Amniotic epithelial cell (primary cell): ENCODE measurements at regions not wholly inside any gene's neighbourhood (a gene's known extent, or its start where the extent isn't known, plus 50 kb on each side); places are given as distances from the start of the nearest gene placed in this dataset.

Experiments
- DNase-seq: peaks from one replicate; pipeline ENCODE4 v3.0.0-alpha.2; 2010; ENCODE audit warnings: low read depth

DNA sequence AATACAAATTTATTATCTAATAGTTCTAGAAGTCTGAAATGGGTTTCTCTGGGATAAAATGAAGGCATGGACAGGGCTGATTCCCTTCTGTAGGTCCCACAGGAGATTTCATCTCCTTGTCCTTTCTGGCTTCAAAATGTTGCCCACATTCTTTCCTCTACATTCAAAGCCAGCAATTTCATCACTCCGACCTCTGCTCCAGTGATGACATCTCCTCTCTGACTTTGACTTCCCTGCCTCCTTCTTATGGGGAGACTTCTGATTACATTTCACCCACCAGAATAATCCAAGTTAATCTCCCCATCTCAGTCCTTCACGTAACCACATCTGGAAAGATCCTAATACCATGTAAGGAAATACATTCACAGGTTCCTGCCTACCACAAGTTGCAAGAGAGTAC is 358.0 kb upstream of the C1orf87 start:
- DNase-seq, result peak; percentile 5

DNA sequence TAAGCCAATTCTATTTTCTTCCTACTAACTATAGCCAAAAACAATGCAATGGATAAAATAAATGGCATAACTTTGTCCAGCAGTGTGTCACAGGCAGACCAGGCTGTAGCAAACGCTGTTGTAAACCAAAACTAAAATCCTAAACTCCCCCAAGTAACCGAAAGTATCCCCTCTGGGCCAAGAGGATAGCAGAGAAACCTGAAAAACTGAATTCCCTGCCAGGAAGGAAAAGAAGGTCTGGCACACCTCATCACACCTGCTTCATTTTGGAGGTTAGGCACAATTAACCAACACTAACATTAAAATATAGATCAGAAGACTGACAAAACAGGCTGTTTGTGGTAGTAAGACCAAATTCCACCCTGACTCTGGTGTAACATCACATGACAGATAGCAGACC is 356.8 kb upstream of the C1orf87 start:
- DNase-seq, result no peak

DNA sequence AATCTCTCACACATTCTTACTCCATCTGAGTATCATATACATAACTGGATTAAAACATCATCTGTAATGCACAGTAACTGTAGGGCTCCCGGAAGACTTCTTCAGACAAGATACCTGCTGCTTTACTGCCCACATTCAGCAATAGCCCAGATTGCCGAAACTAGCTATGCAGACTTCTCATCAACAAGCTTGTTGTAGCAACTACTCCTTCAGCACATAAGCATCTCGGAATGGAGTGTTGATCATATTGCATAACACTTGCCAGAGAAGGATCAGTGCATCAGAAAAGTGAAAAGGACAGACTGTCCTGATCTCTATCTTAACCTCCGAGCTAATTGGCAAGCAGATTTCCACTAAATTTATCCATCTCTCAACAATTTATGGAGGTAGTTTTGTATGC is 354.6 kb upstream of the C1orf87 start:
- DNase-seq, result peak; percentile 9

DNA sequence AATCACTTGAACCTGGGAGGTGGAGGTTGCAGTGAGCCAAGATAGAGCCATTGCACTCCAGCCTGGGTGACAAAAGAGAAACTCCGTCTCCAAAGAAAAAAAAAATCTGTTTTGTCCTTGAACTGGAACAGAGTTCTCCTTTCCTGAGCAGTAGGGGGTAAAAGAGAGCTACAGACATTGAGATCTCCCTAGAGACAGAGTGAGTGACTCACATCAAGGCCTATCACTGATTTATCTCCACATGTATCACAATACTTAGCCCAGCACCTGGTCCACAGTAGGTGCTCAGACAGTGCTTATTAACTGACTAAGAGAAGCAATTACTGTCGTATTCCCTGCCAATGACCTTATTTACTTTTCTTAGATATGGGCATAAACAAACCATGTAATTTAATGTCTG is 354.1 kb upstream of the C1orf87 start:
- DNase-seq, result no peak

DNA sequence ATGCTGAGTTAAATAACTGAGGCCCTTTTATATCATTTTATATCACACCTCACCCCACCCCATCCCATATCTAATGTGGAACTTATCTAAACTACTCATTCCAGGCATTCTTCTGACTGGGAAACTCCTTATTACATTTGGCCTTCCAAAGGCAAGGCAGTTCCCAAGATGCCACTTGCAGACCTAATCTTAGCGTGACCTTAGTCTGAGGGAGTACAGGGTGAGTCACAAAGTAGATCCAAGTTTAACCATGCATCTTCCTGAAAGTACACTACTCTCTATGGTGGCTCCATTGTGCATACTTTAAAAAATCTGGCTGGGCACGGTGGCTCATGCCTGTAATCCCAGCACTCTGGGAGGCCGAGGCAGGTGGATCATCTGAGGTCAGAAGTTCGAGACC is 353.6 kb upstream of the C1orf87 start:
- DNase-seq, result peak; percentile 0

DNA sequence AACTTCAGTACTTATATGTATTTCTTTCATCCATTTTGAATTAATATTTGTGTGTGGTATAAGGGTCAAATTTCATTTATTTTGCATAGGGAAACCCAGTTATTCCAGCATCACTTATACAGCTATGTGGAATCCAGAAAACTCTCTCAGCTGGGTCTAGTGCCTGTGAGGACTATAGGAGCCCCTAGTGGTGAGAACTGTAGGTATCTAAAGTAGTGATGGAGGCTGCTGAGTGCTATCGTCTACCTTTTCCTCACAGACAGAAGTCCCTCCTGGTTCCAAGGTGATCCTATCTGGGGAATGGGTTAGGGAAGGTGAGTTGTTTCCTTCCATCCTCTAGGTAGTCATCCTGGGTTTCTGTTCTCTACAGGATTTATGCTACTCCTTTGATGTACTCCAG is 352.0 kb upstream of the C1orf87 start:
- no peak for DNase-seq

DNA sequence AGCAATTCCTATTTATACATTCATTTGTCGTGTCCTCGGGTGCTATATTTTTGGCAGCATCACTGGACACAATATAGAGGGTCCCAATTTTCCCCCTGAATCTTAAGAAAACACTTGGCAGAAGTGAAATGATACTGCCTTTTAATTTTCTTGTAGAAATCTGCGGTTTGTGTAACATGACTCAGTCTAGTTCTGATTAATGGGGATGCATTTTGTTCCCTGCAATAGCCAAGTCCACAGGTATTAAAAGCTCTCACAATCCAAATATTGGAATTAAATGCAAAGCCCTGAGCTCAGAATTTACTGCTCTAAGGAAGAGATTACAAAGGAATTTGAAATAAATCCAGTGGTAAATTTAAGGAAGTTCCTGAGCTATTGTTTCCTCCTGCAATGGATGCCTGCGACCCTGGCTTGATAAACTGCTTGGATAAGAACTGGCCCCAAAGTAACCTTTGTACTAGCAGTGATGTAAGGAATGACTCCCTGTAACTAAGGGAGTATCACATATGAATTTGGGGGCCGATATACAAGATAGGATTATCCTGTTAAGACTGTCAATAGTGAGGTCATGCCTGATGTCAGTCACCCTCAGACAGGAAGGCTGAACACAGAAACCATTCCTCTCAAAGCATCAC is 349.7 kb upstream of the C1orf87 start:
- DNase-seq, result peak; percentile 13

DNA sequence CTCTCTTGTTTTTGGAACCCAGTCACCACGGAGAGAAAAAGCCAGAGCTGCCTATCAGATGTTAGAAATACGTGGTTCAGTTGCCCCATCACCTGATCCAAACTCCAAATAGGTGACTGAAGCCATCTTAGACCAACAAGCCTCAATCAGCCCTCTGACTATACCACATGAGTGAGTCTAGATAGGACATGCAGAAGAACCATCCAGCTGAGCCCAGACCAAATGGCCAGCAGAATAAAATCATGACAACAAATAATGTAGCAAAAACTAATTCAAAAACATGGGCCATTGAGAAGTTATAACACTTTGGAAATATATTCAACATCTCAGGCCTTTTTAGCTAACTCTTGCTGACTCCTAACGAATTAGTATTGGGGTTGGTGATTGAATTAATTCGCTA is 348.4 kb upstream of the C1orf87 start:
- no peak for DNase-seq

DNA sequence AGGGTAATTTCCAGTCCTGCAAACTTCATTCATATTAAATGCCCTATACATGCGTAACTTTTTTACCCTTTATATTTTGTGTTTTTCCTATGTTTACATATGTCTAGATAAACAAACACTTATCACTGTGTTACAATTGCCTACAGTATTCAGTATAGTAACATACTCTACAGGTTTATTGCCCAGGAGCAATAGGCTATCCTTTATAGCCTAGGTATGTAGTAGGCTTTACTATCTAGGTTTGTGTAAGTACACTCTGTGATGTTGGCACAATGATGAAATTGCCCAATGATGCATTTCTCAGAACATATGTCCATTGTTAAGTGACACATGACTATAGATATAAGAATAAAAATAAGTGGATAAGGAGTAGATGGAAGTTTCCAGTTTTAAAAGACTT is 345.5 kb upstream of the C1orf87 start:
- DNase-seq, result no peak

DNA sequence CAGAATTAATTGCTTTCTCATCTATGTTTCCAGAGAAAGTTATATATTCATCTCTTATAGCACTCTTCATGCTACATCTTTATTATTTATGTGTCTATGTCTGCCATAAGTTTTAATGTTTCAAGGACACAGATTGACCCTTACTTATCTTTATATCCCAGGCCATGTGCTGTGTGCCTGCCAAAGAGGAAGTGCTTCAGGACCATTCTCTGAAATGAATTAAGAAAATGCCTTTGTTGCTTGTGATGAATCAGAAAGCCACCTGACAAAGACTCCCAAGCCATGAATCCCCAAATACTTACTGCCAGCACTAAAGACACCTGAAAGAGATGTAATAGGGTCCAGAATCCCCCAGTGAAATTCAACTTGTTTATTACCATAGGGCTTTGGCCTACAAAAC is 342.1 kb upstream of the C1orf87 start:
- no peak for DNase-seq

DNA sequence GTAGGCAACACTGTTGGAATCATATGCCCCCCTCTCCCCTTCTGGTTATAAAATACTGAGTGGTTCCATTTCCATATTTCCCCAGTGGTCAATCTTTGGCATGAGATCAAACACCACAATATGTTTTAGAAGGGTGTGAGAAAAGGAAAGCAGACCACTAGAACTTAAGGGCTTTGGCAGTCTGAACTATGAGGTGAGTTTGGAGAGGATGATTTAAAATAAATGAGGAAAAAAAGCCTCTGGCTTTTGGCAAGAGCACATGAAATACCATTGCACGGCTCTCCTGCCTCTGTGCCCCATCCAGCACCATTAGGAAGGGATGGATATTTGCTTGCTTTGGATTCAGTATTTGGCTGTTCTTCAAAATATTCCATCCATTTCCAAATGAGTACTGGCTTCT is 339.5 kb upstream of the C1orf87 start:
- DNase-seq, result no peak

DNA sequence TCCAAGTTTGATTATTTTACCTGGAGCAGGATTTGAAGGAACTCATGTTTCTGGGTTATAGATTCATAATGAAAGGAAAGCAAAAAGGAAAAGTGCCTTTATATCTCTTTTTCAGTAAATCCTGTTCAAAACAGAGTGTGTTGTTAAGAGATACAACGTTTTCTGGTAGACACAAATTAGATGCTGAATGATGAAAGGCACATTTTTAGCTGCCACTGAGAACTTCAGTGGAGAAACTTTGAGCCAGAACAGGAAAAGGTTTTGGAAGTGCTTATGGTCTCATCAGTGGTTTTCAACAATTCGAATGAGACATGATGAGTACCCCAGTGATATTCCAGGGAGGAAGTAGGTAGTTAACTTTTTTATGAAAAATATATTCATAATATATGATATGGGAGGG is 338.0 kb upstream of the C1orf87 start:
- no peak for DNase-seq

DNA sequence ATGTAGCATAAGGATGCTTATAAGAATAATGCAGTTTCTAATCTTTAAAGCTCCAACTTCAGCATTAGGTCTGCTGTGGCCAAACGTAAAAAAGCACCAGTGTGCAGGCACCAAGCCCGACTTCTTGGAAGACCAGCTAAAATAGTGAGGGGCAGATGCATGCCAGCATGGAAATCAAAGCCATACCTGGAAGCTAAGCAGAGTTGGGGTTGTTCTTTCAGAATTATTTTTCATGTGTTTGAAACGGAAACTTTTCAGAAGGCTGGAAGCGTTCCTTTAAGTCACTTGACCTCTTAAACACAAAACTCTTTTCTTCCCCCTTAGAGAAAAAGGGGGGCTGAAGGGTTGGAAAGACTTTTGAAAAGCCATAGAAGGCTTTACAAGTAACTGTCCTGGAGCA is 329.2 kb upstream of the C1orf87 start:
- DNase-seq, result no peak

DNA sequence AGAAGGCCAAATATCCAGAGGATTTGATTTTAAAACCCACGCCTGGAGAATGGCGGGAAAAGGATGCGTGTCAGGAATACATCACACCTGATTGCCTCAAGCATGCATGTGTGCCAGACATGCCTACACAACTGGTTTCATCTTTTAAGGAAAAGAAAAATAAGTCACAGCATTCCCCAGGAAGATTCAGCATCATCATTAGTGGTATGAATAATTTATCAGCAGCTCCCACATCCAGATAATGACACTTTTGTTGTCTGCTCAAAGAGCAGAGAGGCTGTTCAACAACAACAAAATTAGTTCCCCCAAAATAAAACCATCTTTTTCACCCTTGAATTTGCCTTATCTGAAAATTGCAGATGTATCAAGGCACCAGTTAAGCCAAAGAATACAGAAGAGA is 328.6 kb upstream of the C1orf87 start:
- no peak for DNase-seq

DNA sequence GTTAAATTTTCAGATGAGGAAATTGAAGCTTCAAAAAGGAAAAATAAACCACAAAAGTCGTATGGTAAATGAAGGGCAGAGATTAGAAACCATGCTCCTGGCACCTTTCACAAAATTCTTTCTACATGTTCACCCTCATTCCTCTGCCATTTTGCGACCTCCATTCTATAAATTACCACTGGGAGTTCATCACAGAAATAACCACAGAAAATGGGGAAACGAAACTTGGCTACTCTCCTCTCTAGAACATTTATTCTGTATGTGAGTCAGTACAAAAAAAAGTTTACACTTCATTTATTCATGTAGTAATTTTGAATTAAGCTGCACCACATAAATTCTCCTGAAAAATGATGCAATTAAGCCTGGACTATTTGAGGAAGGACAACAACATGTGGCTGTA is 320.9 kb upstream of the C1orf87 start:
- no peak for DNase-seq

DNA sequence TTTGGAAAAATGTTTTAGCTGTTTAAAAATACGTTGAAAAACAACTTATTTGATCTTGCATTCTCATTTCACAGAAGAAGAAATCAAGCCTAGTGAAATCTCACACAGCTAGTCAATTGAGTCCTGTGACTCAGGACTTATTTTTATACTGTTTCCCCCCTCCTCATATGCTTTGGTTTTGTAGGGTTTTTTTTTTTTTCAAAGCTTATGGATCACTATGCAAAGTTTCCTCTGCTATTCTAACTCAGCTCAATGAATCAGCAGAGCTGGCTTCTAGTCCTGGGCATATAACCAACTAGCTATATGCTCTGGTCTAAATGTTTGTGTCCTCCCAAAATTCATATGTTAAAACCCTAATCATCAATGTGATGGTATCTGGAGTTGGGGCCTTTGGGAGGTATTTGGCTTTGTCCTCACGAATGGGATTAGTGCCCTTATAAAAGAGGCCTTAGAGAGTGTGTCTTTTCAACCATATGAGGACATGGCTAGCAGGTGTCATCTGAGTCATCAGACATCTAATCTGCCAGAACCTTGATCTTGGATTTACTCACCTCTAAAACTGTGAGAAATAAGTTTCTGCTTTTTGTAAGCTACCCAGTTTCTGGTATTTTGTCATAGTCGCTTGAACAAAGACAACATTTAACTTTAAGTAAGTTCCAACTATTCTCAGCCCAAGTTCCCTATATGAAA is 317.2 kb upstream of the C1orf87 start:
- no peak for DNase-seq

DNA sequence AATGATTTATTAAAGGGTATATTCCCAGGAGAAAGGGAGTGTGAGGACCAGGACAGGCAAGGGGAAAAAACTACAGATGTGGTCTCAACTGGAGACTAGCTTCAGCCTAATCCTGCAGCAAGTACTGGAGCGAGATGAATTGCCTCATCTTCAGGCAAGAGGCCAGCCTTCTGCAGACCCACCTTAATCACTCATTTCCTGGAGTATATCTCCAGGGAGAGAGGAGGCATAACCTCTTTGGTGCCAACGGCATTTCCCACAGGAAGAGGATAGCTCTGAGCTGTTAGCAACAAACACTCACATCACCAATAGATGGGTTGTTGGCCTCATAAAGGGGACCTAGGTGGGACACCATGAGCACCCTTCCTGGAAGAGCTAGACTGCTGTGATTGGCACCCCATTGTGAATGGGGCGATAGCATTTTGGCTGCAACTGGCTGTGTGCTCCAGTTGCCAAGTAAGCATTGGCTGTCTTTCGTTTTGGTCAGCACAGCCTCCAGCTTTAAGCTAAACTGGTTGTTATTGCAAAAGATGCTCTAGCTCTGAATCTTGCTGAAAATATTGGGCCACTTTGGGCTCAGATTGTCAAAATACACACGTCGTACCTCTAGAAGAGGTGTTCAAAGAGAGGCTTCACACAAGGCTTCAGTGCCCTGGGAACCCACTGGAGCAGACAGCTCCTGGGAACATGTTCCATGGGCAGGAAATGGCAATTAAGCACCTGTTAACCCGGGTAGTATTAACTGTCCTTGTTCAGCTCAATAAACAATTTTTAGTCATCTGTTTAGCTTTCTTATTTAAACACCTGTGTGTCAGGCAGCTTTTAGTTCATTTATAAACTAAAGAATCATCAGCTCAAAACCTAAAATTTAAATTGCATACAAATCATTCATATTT is 314.8 kb upstream of the C1orf87 start:
- no peak for DNase-seq

DNA sequence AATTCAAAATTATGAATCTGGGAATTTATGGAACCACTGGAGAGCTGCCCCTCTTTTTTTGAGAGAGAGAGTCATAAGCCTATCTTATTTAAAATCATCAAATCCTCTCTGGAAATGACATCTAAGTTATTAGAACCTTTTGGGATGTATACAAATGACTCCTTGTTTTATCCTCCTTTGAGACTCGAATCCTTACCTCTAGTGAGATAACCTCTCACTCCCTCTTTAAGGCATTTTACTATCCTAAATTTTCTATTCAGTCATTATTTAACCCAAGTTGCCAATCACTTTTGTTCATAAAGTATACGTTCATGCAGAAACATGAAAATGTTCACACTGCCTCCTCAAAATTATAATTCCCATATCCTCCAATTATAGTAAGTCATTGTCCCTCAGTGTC is 313.6 kb upstream of the C1orf87 start:
- no peak for DNase-seq

DNA sequence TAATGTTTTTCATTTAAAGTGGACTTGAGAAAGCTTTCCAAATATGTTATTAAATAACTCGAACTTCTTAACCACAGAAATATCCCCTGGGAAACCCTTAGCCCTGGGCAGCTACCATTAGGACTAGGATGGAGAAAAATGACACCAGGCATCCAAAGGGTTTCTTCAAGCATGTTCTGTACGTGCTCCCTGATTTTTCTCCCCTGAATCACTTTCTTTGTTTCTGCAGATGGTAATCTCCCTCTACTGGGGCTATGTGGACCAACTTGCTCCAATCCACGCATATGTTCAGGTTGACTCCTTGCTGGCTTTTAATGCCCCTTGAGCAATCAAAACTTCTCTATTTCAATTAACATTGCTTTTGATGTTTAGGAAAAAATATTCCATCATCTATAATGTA is 312.7 kb upstream of the C1orf87 start:
- DNase-seq, result no peak

DNA sequence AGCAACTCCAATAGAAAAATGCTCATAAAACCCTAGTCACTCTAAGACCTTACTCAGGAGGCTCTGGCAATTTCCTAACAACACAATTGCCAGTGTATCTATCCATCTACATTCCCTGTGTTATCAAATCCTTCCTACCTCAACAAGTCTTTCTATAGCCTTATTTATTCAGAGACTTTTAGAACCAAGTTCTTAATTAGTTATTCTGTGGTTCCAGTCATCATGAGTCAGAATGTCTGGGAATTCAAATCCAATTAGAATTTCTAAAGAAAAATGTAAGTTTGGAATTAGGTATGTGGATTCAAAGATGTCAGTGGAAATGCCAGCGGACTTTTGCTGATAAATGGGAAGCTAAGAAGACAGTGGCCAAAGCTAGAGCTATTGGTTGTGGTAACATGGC is 302.6 kb upstream of the C1orf87 start:
- DNase-seq, result no peak

DNA sequence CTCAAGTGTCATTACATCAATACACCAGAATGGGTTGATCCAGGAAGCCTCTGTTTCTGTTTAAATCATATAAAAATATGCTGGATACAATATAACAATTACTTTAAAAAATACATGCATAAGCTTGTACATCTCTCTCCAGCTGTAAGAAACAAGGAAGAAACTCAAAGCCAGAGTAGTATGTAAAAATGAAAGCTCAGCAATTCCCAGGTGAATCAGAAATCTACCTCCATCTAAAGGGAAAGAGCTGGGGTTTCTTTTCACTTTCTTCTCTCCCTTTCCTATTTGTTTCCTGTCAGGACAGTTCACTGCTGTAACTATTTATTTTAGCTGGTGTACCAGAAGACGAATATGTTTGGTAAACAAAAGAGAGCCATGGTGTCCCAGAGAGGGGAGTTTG is 301.0 kb upstream of the C1orf87 start:
- no peak for DNase-seq

DNA sequence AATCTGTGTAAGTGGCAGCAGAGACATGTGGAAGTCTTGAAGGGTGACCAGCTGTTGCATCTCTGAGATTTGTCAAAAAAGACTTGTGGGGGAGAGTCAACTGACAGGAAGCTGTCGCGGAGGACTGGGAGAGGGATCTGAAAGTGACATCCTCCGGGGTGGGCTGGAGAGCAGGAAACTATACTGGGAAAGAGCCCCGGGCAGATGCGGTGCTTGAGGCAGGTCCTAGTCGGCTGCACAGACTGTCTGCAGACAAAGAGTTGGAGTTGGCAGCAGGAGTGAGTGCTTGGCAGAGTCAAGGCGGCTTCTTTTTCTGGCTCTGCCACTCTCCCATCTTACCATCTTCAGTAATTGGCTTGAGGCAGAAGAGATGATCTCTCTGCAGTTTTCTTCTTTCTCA is 294.0 kb upstream of the C1orf87 start:
- no peak for DNase-seq

DNA sequence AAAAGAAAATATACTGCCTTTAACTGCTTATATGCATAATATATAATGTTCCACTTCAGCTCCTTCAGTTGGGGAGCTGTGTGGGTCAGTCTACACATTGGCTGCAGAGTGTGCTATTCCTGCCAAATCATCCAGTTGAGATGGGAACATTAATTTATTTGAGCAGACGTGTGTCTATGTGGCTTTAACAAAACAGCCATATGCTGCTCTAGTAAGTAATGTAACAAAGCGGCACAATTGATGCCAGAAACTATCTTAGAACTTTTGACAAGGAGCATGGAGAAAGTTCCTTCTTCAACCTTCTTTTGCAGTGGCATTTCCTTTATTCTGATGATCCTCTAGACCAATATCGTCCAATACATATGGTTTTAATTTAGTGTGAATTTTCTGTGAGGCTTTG is 285.9 kb upstream of the C1orf87 start:
- no peak for DNase-seq
